HG03354 (cell line): ENCODE measurements at regions not wholly inside any gene's neighbourhood (a gene's known extent, or its start where the extent isn't known, plus 50 kb on each side); places are given as distances from the start of the nearest gene placed in this dataset.
"Not testable (repeated sequence)": the region's sequence is repeated elsewhere in the genome, so short reads cannot be mapped to it uniquely, and the experiment has no call there.

Experiments used
- ATAC-seq: cut with Tn5 transposase; IDR thresholded peaks from one replicate; pipeline ENCODE4 v1.9.1; 2021; ENCODE audit warnings: mild to moderate bottlenecking; ENCODE audit not compliant: unreplicated experiment, poor library complexity, severe bottlenecking

DNA sequence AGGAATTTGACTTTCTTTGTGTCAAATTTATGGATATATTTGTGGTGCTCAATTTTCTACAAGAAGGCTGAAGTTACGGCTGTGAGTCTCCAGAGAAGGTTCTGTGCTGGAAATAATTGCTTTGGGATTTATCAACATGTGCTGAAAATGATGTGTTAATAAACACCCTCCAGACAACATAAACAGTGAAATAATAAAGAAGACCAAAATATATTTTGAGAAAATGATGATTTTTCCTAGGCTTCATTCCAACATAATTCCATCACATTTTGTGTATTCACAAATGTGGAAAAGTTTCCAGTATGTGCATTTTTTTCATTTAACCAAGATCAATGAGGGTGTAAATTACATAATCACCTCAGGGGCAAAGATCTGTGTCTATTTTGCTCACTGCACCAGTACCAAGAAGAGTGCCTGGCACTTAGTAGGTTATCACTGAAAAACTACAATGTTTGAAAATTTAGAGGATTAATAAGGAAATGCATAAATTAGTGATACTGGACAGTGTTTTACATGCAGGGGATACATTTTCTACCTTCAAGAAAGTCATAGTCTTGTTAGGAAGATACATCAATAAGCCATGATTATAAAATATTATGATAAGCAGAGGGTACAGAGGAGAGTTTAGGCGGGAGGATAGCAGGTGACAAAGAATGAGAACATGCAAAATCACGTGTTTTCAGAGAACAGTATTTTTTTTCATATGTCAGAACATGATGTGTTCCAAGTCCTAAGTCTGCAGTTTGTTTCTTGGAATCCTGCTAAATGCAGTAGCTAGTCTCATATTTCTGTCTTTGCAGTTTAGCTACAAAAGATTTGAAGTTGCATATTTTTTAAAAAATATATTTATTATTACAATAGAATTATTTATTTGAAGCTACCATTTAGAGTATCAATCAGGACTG, 127.6 kb upstream of the DLGAP1 start:
- ATAC-seq: no peak

DNA sequence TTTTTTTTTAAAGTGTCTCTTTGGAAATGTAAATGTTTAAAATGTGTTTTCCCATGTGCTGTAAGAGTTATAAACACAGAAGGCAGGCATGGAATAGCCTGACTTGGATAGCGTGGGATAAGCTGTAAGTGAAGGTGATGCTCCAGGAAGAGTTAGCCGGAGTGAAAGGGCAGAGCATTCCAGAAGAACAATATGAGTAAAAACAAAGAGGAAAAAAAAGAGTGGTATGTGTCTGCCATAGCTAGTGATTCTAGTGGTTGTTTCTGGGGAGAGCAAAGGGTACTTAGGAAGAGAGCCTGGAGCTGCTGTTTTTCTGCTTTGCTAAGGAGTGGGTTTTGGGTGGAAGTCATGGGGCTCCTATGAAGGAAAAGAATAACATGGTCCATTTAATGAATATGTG, 126.9 kb upstream of the DLGAP1 start:
- no peak for ATAC-seq

DNA sequence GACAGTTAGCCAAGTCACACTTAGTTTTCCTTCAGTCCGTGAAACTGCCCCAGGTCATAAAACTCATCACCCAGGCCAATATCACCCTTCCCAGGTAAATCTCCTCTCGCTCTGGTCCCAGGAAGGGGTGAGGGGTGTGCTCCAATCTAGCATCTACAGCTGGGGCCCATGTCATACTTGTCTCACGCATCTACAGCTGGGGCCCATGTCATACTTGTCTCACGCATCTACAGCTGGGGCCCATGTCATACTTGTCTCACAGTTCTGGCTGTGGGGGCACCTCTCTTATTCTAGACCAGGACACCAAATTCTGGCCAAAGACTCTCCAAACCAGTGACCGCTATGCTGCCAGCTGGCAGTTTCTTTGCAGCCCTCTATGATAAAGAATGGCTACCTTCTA, 123.3 kb upstream of the DLGAP1 start:
- no peak for ATAC-seq

DNA sequence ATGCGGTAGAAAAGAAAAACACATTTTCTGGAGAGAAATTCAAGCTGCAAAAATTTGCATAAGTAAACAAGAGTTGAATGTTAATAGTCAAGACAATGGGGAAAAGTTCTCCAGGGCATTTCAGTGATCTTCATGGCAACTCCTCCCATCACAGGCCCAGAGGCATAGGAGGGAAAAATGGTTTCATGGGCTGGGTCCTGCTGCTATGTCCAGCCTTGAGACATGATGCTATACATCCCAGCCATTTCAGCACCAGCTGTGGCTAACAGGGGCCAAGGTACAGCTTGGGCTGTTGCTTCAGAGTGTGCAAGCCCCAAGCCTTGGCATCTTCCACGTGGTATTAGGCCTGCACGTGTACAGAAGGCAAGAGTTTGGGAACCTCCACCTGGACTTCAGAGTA, 118.6 kb upstream of the DLGAP1 start:
- no peak for ATAC-seq

DNA sequence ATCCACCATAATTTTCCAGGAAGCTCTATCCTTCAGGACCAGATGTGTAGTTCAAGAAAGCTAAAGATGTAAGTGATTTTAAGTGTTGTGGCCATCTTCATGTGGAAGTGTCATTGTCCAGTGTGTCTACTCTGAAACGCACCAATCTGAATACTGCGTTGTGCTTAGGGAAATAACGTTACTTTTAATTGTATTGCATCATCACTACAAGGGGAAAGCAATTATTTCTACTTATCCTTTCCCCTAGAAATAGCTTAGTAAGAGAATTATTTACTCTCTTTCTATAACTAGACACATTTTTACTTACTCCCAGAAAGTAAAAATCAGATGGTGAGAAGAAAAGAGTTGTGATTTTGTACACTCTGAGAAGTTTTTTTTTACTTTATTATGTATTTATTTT, 102.4 kb upstream of the DLGAP1 start:
- ATAC-seq: no peak

DNA sequence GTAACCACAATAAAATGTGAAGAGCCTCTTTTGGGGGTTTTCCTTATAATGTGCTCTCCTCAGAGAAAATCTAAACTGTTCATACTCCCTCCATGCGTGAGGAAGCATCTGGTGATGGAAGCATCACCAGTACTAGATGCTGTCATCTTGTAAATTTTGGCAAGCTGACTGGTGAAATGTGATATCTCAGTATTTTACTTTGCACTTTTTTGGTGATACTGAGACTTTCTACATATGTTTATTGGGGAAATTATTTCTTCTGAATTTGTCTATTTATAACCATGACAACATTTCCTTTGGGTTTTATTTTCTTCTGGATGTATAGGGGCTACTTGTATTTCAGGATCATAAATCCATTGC, 95.9 kb upstream of the DLGAP1 start:
- ATAC-seq: no peak

DNA sequence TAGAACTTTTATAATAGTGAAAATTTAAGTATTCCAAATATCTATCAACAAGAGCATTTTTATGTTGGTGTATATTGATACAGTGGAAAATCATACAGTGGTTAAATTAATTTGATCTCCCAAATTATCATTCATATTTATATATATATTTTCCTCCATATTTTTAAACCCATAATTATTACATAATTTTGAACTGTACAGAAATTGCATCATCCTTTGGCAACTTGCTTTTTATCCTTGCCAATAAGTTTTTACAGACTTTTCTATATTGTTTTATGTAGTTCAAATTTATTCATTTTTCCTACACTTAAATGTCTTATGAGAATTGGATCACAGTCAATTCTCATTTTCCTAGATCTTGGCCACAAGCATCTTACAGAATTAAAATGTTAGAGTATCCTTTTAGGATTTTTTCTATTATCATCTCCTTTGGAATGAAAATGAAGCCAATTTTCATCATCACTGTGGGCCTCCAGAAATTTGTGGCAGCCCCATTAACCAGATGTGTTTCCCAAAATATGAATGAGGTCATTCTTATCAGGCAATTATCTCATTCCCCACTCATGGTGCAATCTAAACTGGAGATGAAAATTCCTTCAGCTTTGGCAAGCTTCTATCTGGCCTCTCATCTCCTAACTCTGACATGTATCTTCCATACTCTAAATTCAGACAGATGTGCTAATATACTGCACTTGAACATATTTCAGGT, 94.2 kb upstream of the DLGAP1 start:
- ATAC-seq: no peak

DNA sequence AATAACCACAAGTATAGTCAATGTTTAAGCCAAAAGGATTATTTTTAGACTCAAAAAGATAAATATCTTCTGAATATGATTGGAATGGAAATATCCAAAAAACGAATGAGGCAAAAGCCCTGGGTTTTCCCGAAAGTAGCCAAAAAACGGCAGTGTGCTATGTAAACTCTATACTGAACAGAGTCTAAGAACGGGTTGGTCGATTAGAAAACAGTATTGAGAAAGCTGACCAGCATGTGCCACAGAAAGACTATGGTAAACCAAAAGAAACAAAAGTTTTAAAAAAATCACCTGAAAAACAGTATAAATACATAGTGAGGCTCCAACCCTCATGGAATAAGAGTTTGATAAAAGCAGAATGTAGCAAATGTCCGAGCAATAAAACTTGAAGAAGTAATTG, 92.0 kb upstream of the DLGAP1 start:
- no peak for ATAC-seq

DNA sequence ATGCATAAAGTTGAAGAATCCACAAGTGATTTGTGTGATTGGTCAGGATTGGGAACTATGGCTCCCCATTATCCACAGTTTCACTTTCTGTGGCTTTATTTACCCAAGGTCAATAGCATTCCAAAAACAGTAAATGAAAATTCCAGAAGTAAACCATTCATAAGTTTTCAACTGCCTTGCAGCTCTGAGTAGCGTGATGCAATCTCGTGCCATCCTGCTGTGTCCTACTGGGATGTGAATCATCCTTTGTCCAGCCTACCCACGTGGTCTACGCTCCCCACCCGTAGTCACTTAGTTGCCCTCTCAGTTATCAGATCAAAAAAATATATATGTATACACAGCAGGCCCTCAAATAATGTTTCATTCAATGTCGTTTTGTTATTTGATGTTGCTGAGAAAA, 89.0 kb upstream of the DLGAP1 start:
- ATAC-seq: no peak

DNA sequence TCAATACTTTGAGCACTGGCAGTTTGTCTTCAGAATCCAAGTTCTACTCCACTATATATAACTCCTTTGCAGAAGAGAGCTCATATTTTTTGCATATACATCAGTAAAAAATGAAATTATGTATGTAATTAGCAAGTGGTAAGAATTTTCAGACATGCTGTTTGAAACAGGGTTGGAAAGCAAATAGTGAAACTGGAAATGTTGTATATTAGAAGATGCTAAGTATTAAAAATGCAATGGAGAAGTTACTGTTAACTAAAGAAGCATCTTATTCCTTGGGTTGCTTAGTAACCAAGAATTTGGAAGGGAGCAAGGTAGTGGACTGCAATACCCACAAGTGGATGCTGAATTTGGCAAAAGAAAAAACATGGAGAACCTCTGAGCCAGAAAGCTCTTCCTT, 88.6 kb upstream of the DLGAP1 start:
- ATAC-seq: no peak

DNA sequence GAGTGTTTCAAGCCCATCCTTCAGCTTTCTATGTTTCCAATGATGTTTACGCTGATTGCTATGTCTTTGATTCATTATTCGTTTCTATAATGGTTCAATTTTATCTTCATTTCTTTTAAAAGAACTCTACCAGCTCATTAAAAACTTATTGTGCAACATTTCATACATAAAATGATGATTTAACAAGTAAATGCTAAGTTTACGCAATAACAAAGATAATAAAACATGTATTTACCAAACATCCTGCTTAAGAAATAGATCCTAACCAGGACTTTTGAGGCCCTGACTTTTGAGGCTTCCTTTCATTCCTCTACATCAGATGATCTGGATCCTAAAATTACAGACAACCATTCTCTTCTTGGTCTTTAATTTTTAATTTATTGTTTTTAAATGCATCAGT, 86.5 kb upstream of the DLGAP1 start:
- no peak for ATAC-seq

DNA sequence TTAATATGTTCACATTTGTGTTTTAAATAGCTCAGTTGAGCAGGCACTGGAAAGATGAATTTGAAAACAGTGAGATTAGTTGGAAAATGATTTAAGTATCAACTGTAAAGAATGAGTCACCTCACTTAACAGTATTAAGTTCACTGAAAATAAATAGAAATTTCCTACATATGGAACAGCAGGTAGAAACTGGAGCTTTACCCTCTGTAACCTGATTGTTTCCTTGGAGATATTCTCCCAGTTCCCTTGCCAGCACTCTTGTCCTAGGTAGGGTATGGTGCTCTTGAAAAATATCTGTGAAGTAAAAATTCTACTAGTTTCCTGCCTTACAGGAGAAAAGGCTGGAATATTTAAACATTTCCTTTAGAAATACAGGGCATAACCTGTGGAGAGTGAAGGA, 81.3 kb upstream of the DLGAP1 start:
- no peak for ATAC-seq

DNA sequence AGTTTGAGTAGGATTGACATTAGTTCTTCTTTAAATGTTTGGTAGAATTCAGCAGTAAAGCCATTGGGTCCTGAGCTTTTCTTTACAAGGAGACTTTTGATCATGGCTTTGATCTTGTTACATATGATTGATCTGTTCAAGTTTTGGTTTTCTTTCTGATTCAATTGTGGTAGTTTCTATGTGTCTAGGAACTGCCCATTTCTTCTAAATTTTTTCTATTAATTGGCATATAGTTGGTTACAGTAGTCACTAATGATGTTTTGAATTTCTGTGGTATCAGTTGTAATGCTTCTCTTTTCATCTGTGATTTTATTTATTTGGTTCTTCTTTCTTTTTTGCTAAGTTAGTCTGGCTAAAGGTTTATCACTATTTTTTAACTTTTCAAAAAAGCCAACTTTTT, 73.3 kb upstream of the DLGAP1 start:
- ATAC-seq: no peak

DNA sequence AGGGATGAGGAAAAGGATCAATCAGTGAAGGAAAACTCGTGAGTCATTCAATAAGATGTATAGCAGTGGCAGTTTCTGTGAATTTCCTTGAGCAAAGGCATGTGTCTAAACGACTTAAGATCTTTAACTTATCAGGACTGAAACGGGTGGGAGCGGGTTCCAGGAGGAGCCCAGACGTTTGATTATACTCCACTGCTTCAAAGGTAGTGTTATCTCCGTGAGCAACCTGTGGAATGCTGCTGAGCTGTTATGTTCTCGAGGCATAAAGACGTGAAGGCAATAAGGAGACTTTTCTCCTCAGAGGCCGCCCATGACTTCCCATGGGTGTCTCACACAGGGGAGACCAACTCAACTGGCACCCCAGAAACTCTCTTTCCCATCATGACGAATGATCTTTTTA, 72.7 kb upstream of the DLGAP1 start:
- not testable (repeated sequence) for ATAC-seq

DNA sequence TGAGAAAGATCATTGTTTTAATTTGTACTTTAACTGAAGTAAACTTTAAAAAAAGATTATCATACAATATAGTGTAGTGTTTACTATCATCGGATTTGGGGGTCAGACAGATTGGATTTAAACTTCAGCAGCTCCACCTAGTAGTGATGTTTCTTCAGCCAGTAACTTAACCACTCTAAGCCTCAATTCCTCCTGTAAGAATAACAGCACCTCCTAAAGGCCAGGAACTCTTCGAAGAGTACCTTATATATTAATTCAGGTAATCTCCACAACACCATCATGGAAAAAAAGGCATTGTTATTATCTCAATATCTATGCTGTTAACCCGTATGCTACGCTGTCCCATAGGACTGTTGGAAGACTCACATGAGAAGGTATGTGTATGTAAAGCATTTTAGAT, 69.0 kb upstream of the DLGAP1 start:
- no peak for ATAC-seq

DNA sequence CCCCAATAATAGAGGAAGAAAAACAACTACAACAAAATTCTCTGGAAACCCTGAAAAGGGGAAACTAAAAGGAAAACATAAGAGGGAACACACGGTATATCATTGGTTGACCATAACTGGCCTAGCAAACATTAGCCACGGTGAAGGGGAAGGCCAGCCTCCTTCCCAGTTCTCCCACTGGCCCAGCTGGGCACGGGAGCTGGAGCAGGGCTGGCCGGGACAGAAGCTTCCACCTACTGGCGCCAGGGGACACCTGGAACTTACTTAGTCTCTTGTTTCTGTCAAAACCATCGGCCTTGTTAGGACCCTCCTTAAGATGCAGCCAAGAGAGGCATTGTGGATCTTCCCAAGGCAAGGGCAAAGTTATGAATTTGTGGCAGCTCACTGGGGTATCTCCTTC, 56.1 kb upstream of the DLGAP1 start:
- ATAC-seq: no peak

DNA sequence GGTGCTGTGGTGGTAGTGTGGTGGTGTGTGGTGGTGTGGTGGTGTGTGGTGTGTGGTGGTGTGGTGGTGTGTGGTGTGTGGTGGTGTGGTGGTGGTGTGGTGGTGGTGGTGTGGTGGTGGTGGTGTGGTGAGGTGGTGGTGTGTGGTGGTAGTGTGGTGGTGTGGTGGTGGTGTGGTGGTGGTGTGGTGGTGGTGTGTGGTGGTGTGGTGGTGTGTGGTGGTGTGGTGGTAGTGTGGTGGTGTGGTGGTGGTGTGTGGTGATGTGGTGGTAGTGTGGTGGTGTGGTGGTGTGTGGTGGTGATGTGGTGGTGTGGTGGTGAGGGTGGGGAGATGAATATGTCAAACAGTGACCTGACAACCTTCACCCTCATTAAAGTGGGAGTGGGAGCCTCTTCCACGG, 55.6 kb upstream of the DLGAP1 start:
- no peak for ATAC-seq

DNA sequence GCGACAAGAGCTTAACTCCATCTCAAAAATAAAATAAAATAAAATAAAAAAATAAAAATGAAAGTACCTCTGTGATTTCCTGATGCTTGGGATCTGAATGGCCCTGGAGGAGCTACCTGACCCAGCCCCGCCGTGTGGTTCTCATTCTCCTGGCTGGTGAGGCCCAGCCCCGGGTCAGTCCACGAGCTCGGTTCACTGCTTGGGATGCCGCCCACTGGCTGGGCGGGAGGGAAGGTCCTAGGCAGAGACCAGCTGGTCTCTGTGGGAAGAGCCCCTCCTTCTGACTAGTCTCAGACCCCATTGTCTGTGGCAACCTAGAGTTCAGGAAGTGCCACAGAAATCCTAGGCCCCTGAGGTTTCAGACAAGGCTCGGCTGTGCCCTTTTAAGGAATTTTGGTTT, 55.1 kb upstream of the DLGAP1 start:
- ATAC-seq: no peak
